ENCODE measurements at regions not wholly inside any gene's neighbourhood (a gene's known extent, or its start where the extent isn't known, plus 50 kb on each side); places are given as distances from the start of the nearest gene placed in this dataset.
"Not testable (repeated sequence)": the region's sequence is repeated elsewhere in the genome, so short reads cannot be mapped to it uniquely, and the experiment has no call there.

DNA sequence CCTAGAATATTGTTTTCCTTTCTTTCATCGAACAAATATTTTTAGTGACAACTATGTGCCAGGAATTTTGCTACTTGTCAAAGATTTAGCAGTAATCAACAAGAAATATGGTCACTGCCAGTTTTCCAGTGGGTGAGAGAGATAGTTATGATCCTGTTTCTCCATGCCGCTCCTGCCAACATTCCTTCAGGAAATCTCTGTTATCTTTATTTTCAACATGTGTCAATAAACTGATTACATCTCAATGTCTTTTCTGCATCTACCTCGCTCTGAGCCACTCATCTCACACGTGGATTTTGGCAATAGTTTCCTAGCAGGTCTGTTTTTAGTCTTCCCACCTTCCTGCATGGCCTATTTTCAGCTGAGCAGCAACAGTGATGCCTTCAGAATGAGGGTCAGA is 650.0 kb upstream of the STXBP6 start:
- DNase-seq (ENCODE audit: low spot score), result no peak

DNA sequence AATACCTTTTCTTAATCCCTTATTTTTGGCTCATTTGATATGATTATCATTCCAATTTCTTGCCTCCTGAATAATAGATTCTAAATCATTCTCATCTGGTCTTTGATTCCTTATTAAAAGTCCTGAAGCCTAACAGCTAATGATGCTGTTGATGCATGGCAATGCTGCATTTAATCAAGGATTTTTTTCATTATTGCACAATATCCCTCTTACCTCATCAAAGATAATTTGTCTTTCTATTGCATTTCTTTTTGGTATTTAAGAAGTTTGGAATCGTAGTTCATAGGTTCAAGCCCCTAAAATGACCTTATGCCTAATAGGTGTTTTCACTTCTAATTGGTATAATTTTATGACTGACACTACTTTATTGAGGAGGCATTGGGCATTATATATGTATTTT is 648.2 kb upstream of the STXBP6 start:
- DNase-seq (ENCODE audit: low spot score), result no peak

DNA sequence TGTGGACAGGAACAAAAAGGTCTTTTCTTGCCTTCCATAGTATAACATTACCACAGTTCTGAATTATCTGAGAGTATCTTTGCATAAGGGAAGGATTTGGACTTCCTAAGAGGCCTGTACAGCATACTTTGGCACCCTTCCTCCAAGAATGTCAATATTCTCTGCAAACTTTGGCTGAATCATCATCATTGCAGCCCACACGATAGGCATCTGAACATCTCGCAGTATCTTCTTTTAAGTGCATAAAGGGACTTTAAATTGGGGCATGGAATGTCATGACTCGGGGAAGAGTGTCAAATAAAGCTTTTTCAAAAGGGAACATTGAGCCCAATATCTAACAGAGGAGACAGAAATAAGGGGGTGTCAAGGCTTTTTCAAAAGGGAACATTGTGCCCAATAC is 646.2 kb upstream of the STXBP6 start:
- no peak for DNase-seq (ENCODE audit: low spot score)

DNA sequence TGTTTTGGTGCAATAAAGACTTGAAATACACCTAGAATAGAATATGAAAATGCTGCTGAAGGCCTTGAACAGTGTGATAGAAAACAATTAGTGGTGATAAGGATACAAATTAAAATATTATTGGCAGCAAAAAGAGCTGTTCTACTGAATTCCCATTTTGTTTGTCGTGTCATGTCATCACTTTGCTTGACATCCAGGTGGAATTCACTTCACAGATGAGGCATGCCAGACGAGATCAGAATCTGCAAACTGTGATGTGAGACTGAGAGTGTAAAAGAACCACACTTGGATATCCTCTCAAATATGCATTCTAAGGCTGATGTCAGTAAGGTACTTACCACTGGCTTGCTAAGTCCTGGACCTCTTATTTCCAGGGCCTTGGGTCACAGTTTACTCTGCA is 635.1 kb upstream of the STXBP6 start:
- DNase-seq (ENCODE audit: low spot score), result no peak

DNA sequence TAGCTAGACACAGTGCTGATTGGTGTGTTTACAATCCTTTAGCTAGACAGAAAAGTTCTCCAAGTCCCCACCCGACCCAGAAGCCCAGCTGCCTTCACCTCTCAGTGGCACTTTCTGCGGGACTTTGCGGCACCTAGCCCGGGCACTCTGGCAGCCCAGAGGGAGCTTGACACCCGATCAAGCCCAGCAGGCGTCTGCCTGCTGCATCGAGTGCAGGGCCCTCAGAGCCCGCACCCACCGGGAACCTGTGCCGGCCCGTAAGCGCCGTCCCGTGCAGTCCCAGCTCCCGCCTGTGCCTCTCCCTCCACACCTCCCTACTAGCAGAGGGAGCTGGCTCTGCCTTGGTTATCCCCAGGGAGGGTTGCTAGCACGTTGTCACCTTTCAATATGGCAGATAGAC is 631.0 kb upstream of the STXBP6 start:
- no peak for DNase-seq (ENCODE audit: low spot score)

DNA sequence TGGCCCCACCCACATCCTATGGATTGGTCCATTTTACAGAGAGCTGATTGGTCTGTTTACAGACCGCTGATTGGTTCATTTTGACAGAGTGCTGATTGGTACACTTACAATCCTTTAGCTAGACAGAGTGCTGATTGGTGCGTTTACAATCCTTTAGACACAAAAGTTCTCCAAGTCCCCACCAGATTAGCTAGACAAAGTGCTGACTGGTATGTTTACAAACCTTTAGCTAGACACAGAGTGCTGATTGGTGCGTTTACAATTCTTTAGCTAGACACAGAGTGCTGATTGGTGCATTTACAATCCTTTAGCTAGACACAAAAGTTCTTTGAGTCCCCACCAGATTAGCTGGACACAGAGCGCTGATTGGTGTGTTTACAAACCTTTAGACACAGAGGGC is 630.6 kb upstream of the STXBP6 start:
- not testable (repeated sequence) for DNase-seq (ENCODE audit: low spot score)

DNA sequence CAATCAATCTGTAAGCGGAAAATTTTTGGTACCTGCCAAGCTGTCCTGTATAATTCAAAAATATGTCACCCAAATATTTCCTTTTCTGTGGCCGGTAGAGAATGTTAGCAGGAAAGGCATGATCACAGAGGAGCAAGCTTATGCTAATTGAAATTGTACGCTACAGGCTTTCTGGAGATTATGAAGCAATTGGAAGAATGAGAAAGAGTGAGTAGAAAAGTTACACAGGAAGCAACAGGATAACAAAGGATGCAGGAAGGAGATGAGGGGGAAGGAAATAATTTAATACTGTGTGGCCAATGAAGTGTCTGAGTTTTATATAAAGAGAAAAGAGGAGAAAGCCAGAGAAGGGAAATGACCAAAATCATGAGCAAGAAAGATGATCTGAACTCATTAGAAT is 627.2 kb upstream of the STXBP6 start:
- no peak for DNase-seq (ENCODE audit: low spot score)

DNA sequence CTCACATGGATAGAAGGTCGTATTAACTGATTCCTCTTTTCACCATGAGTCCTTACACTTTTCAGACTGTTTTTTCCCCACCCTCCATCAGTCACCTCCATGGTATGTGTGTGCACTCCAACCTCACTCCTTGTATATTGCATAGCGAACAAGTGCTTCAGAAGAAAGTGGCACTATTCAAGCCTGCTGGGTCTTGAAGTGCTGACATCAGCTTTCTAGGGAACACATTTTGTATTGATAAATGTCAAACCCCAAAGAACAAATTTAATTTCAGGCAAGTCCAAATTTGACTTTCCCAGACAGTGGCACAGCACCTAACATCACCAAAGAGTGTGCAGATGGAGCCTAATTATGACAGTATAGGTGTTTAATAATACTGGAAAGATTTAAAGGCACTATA is 617.4 kb upstream of the STXBP6 start:
- DNase-seq (ENCODE audit: low spot score), result no peak

DNA sequence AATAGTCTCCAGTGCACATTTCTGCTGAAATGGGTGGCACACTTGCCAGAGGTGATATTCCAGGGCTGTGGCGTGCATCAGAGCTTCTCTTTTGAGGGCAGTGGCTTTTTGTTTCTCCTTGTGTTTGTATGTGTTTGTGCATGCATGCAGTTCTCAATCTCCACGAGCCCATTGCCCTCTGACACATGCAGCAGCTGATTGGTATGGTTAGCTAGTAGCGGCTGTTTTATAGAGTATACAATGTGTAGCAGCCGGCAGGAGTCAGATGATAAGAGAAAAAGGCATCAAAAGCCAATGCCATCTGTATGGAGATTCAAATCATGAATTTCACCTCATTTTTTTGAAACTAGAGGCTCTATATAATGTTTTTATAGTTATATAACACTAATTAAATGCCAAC is 616.9 kb upstream of the STXBP6 start:
- no peak for DNase-seq (ENCODE audit: low spot score)

DNA sequence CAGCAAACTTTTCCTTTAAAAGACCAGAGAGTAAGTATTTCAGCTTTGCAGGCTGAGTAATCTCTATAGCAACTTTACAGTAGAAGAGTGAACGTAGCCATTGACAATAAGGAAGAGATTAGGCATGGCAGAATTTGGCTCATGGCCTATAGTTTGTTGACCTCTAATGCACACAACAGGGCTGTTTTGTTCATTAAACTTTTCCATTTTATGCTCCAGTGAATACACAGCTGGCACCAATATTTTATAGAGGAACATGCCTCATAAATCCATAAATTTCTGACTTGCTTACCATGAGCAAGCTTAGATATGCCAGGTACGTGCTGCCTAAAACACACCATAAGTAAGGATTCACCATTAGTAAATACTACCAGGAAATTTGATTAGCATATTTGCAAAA is 609.0 kb upstream of the STXBP6 start:
- DNase-seq (ENCODE audit: low spot score), result no peak

DNA sequence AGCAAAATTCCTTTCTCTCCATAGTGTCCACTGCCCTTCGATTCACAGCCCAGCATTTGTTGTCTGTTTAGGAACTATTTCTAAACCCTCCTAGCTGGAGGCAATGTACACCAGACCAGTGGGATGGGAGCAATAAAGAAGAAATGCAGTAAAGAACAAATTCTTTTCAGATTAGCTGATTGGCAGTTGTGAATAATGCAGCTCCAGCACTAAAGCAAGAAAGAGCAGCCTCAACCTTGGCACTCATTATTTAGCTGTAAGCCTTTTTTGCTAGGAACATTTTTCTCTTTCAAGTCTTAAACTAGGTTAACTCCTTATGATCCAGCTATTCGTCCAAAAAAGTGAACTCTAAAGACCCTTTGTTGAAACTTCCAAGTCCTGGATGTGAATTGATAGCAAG is 580.5 kb upstream of the STXBP6 start:
- DNase-seq (ENCODE audit: low spot score), result no peak

DNA sequence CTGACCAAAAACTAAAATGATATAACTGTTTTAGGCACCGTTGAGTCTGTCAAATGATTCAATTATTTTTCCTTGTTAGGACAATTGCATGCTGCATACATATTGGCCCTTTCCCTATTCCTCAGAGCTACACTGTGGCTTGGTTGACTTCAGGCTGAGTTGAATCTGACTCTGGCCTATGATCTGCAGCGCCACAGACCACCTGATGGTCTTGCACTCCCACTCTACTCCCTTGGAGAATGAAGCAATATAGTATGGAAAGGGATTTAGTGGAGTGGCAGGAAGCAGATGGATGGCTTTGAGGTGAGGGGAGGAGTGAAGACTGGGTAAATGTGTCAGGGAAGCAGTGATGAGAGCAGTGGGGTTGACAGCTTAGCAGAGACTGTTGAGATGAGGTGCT is 579.0 kb upstream of the STXBP6 start:
- DNase-seq (ENCODE audit: low spot score), result no peak

DNA sequence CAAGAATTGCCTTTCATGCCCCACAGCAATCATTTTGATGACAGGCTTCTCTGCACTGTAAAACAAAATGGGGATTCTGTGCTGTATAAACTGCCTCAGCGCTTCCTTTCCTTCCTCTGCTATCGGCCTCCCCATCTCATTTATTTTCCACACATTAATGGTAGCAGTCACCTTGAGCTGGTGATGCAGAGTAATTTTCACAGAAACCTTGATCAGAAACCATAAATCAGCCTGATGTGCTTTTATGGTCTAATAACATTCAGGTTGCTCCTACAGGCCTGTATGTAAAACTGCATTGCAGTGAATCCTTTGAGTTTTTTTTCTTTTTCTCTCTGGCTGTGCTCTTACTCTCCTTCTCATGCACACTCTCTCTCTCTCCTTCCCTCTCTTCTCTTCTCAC is 578.4 kb upstream of the STXBP6 start:
- no peak for DNase-seq (ENCODE audit: low spot score)

DNA sequence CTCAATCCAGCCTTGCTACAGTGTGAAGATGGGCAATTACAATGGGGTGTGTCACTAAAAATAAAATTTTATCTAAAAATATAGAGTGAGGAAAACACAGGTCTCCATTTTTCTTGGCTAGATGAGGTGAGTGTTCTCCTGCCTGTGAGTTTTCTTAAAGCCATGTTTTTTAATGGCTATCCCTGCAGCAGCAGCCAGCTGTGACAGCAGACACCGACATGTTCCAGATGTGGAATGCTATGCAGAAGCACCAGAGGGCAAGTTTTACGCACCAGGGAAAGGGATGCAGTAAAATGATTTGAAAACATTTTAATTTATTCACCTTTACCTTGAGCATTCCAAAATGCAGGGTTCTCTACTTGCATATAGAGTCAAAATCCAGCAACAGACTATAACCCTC is 577.0 kb upstream of the STXBP6 start:
- DNase-seq (ENCODE audit: low spot score), result no peak

DNA sequence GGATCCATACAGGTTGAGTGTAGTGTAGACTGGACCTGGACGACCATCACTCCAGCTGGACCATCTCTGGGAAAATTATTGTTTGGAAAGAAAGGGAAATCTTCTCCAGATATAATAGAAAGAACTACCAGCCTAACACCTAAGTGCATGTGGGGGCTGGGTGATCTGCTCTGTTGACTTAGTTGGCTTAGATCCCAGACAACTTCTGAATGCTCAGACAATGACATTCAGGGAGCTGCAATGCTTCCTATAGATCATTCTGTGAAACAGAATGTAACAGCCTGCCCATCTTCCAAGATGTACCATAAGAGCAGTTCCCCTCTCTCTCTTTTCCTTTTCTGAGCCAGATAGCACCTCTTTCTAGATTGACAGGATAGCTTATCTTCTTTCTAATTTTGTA is 572.8 kb upstream of the STXBP6 start:
- DNase-seq (ENCODE audit: low spot score), result no peak

DNA sequence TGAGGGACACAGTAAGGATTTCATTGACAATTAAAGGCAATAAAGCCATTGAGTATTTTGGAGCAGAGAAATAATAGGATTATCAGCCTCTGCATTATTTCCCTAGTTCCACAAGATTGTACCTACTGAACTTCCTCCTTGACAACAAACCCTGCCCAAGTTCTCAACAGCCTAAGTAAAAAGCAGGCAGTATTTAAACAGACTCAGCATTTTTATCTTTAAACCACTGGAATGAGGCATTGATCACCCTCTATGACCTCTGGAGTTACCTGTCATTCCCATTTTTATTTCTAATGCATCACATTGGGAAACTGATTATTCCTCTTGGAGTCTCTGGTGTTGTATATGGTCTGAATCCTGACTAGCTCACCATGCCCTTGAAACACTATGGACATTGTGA is 570.6 kb upstream of the STXBP6 start:
- DNase-seq (ENCODE audit: low spot score), result no peak

DNA sequence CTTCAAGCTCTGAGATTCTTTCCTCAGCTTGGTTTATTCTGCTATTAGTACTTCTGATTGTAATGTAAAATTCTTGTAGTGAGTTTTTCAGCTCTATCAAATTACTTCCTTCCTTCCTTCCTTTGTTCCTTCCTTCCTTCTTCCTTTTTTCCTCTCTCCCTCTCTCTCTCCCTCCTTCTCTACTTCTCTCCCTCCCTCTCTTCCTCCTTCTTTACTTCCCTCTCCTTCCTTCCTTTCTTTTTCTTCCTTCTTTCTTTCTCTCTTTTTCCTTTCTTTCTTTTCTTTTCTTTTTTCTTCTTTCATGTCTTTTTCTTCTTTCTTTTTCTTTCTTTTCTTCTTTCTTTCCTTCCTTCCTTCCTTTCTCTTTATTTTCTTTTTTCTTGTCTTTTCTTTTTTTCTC is 565.2 kb upstream of the STXBP6 start:
- no peak for DNase-seq (ENCODE audit: low spot score)

DNA sequence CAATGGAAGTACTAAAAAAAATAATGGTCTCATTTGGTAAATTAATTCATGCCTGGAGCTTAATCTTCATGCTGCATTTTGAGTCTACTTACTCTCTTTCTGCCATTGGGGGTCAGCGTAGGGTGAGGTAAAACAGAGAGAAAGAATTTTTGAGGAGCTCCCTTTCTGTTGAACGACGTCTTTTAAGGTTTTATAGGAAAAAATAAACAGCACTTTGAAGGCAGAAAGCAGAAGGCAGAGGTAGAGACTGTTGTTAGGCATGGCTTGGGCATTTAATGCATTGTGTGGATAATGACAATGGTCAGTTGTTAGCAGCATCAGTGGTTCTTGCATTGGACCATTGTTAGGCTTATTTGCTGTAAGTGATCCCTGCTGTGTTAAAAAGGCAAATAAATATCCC is 557.2 kb upstream of the STXBP6 start:
- DNase-seq (ENCODE audit: low spot score), result no peak

DNA sequence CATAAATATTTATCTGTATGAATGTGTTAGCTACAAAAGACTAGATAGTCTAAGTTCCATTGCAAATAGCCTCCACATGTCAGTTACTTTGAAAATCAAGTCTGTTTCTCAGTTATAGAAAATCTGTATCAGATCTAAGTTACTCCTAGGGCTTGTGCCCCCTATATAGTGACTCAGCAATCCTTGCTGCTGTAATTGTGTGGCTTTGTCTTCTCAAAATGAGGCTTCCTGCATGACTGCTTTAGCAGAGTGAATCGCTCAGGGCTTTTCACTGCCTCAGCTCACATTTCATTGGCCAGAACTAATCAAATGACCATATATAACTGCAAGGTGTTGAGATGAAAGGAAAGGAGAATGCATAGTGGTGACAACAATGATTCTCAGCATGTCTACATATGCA is 552.2 kb upstream of the STXBP6 start:
- no peak for DNase-seq (ENCODE audit: low spot score)

DNA sequence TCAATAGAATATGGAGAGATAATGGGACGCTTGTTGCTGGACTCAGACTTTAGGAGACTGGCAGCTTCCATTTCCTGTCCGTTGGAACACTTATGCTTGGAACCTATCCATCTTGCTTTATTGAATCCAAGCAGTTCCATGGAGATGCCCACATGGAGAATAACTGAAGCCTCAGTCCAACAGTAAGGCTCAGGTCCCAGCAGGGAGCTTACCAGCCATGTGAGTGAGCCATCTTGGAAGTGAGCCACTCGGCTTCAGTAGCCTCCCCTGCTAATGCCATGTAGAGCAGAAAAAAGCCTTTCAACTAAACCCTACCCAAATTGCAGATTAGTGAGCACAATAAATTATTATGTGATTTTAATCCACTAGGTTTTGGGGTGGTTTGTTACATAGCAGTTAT is 538.8 kb upstream of the STXBP6 start:
- DNase-seq (ENCODE audit: low spot score), result no peak

DNA sequence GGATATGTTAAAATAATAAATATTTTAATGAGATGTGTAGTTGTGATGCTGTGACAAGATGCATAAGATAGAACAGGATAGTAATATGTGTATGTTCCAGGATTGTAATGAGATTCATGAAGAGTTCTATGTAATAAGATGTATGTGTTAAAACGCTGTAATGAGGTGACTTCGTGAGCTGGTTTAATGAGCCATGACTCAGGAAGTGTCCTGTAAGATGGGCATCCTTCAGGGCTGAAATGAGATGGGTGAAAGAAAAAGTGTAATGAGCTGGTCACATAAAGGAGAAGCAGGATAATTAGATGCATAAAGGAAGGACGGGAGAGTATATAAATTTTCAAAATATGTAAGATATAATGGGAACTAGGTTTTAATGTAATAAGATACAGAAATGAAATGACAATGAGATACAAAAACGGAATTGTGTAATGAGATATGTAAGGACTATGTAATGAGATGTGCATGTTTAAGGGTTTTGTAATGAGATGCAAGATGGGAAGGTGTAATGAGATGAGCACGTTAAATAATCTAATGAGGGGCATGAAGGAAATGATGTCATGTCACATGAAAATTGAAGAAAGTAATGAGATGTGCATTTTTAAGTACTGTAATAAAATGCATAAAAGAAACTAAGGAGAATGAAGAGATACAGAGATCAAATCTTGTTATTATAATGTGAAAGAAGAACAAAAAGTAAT is 524.8 kb upstream of the STXBP6 start:
- no peak for DNase-seq (ENCODE audit: low spot score)

DNA sequence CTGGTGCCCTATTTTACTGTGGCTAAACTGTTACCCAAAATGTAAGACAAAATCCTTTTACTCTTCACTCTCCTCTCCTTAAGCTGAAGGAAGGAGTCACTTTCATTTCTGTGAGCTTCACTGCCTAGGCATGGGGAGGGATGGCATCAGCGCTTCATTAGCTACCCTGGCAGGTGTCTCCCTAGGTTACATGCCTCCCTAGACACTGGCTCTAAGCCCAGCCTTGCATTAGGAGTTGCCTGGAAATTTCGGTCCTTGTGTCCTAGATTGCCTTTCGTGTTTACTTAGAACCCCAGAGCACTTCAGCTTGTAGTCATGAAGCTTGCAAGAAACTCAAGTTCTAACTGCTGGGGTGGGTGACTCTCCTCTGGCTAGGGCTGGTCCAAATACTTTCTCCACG is 520.5 kb upstream of the STXBP6 start:
- DNase-seq (ENCODE audit: low spot score), result no peak

DNA sequence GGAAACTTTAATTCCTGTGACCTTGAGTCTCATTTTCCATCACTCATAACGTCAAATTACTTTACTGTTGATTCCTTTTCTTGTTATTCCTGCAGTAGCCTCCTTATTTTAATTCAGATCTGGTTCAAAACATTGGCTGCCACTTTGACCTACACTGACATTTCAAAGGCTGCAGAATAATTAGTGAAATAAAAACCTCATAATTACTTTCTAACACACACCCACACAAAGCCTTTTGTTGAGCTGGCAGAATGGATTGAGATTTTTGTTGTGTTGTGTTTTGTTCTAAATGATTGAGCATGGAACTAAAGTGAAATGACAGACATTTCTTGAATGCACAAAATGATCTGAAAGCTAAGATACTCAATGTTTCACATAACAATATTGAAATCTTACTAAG is 507.5 kb upstream of the STXBP6 start:
- DNase-seq (ENCODE audit: low spot score), result no peak

DNA sequence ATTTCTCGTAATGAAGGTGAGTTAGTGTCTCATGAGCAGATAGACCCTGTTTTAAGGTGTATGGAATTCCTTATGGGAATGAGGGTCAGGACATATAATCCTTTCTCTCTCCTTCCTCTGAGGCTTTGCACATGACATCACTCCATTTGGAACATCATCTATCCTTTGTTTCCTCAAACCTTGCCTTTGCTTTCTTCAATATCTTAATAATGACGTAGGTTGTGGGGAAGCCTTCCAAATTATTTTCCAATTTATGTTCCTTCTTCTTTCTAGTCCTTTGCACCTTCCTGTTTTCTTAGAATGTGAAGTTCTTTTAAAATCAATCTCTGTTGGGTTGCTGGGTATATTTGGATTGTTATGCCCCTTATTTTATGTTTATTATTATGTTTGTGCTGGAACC is 502.9 kb upstream of the STXBP6 start:
- DNase-seq (ENCODE audit: low spot score), result no peak

DNA sequence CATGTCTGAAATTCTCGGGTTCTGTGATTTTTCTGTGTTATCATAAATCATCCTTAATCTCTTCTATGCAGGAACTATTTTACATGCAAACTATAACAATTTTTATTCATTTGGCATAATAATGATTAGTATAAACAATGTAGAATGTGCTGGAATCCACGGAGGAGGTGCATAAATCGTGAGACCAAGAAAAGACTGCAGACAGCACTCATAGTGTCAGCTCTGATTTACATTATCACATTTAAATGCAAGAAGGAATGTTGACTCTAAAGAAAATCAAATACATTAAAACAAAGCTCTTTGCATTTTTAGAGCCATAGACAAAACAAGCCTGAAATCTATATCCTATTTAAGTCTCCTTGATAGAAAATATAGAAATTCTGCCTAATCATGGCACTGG is 501.7 kb upstream of the STXBP6 start:
- DNase-seq (ENCODE audit: low spot score), result no peak
